SK-N-SH (cell line): ENCODE measurements at regions not wholly inside any gene's neighbourhood (a gene's known extent, or its start where the extent isn't known, plus 50 kb on each side); places are given as distances from the start of the nearest gene placed in this dataset.

Source experiments
- CTCF ChIA-PET: fragments of 300-600, 350-600 bp; formaldehyde crosslinking; extraction: SDS; loops from one replicate; lab custom pipeline; 2021; lab: Yijun Ruan, JAX
- POLR2A ChIA-PET: fragments of 350-600 bp; sonication (Branson Sonifier 250); formaldehyde crosslinking; extraction: SDS; loops from one replicate; lab custom pipeline; 2020; ENCODE audit warnings: antibody characterized with exemption, inconsistent platforms; lab: Yijun Ruan, JAX
- DNase-seq: peaks from one replicate; pipeline ENCODE4 v3.0.0; 2012
- H2AFZ ChIP-seq: fragments of 200-600 bp; sonication (generic); 2 replicates; pipeline ENCODE4 v1.8.1; 2016; ENCODE audit warnings: antibody characterized with exemption, mild to moderate bottlenecking, low read depth
- H3F3A ChIP-seq: fragments of 200-600 bp; sonication (generic); replicated peaks from 2 replicates; pipeline ENCODE3; 2016; ENCODE audit warnings: antibody characterized with exemption, mild to moderate bottlenecking; ENCODE audit not compliant: insufficient read depth
- H3K27ac ChIP-seq, 2 experiments: fragments of 200-500 bp in 1 of 2; fragments of 200-600 bp in 1 of 2; sonication (Bioruptor generic) in 1 of 2; sonication (generic), shearing (Covaris generic) in 1 of 2; 2 replicates each; pipeline versions ENCODE4 v1.5.1 to v1.6.1; 2014 to 2016; ENCODE audit warnings: low read depth in 2 of 2, inconsistent platforms in 1 of 2, low read length in 1 of 2, mild to moderate bottlenecking in 1 of 2, mixed read lengths in 1 of 2
- H3K27me3 ChIP-seq: fragments of 200-600 bp; sonication (generic), shearing (Covaris generic); 2 replicates; pipeline ENCODE4 v1.6.1; 2016; ENCODE audit warnings: mixed run types; ENCODE audit not compliant: insufficient read depth
- H3K36me3 ChIP-seq, 2 experiments: fragments of 200-500 bp in 1 of 2; fragments of 200-600 bp in 1 of 2; sonication (Bioruptor generic) in 1 of 2; sonication (generic) in 1 of 2; replicated peaks in 1 of 2; 2 replicates each; pipeline versions ENCODE3 to v1.5.1; 2014 to 2016; ENCODE audit warnings: low read length in 1 of 2, mild to moderate bottlenecking in 1 of 2; ENCODE audit not compliant: insufficient read depth in 2 of 2, control insufficient read depth in 1 of 2
- H3K4me1 ChIP-seq, 2 experiments: fragments of 200-500 bp in 1 of 2; fragments of 200-600 bp in 1 of 2; sonication (Bioruptor generic) in 1 of 2; sonication (generic), shearing (Covaris generic) in 1 of 2; 2 replicates each; pipeline versions ENCODE4 v1.5.1 to v1.6.1; 2014 to 2016; ENCODE audit warnings: low read depth in 1 of 2, low read length in 1 of 2, mixed run types in 1 of 2; ENCODE audit not compliant: insufficient read depth in 2 of 2, control insufficient read depth in 1 of 2
- H3K4me2 ChIP-seq: fragments of 200-600 bp; sonication (generic), shearing (Covaris generic); 2 replicates; pipeline ENCODE4 v1.6.1; 2017; ENCODE audit warnings: mixed run types
- H3K4me3 ChIP-seq, 2 experiments: fragments of 200-500 bp in 1 of 2; fragments of 200-600 bp in 1 of 2; sonication (Bioruptor generic) in 1 of 2; sonication (generic), shearing (Covaris generic) in 1 of 2; 2 replicates each; pipeline versions ENCODE4 v1.5.1 to v1.8.1; 2014 to 2016; ENCODE audit warnings: low read depth in 2 of 2, inconsistent platforms in 1 of 2, low read length in 1 of 2, mild to moderate bottlenecking in 1 of 2, mixed read lengths in 1 of 2, moderate library complexity in 1 of 2
- H3K79me2 ChIP-seq: fragments of 200-600 bp; sonication (generic); 2 replicates; pipeline ENCODE4 v1.8.1; 2017; ENCODE audit warnings: mild to moderate bottlenecking; ENCODE audit not compliant: insufficient read depth
- H3K9ac ChIP-seq: fragments of 200-600 bp; sonication (generic); 2 replicates; pipeline ENCODE4 v1.6.1; 2017; ENCODE audit warnings: mixed run types
- H3K9me2 ChIP-seq: fragments of 200-600 bp; sonication (generic); 2 replicates; pipeline ENCODE4 v1.6.1; 2017; ENCODE audit warnings: mixed run types
- H3K9me3 ChIP-seq: fragments of 200-600 bp; sonication (generic); 2 replicates; pipeline ENCODE4 v1.6.1; 2017; ENCODE audit warnings: mixed run types, mild to moderate bottlenecking, moderate library complexity
- H4K20me1 ChIP-seq: fragments of 200-600 bp; sonication (generic); 2 replicates; pipeline ENCODE4 v1.6.1; 2017; ENCODE audit warnings: mild to moderate bottlenecking, mixed run types; ENCODE audit not compliant: insufficient read depth
- ELF1 ChIP-seq: IDR thresholded peaks from 2 replicates; pipeline ENCODE4 v1.4.0; 2012
- EZH2phosphoT487 ChIP-seq: fragments of 200-600 bp; sonication (generic); IDR thresholded peaks from 2 replicates; pipeline ENCODE4 v1.6.1; 2017; ENCODE audit warnings: low read depth, mixed run types, mild to moderate bottlenecking, antibody characterized with exemption, moderate library complexity, borderline replicate concordance
- FOSL2 ChIP-seq: IDR thresholded peaks from 2 replicates; pipeline ENCODE4 v1.4.0; 2012; ENCODE audit warnings: low read depth, mild to moderate bottlenecking, moderate library complexity, borderline replicate concordance
- FOXJ3 ChIP-seq: sonication (generic); formaldehyde crosslinking; IDR thresholded peaks from 2 replicates; pipeline ENCODE4 v1.5.1; 2020; ENCODE audit warnings: mild to moderate bottlenecking, missing genetic modification reagents
- FOXM1 ChIP-seq: IDR thresholded peaks from 2 replicates; pipeline ENCODE4 v1.4.0; 2012; ENCODE audit warnings: low read depth, mild to moderate bottlenecking
- JUND ChIP-seq: IDR thresholded peaks from 2 replicates; pipeline ENCODE4 v1.4.0; 2012
- MEF2A ChIP-seq: IDR thresholded peaks from 2 replicates; pipeline ENCODE4 v1.4.0; 2012; ENCODE audit warnings: low read depth, borderline replicate concordance
- MXI1 ChIP-seq: IDR thresholded peaks from 2 replicates; pipeline ENCODE4 v1.6.1; 2012; ENCODE audit warnings: mild to moderate bottlenecking, low read depth, low read length, improper control_type of control experiment
- NFIC ChIP-seq: IDR thresholded peaks from 2 replicates; pipeline ENCODE4 v1.4.0; 2012; ENCODE audit warnings: borderline replicate concordance
- NRF1 ChIP-seq: IDR thresholded peaks from 2 replicates; pipeline ENCODE4 v1.6.1; 2012; ENCODE audit warnings: low read depth, mild to moderate bottlenecking, low read length
- PBX3 ChIP-seq: IDR thresholded peaks from 2 replicates; pipeline ENCODE4; 2012
- POLR2AphosphoS5 ChIP-seq: IDR thresholded peaks from 2 replicates; pipeline ENCODE4 v1.6.1; 2012; ENCODE audit warnings: low read depth, low read length
- RFX5 ChIP-seq: IDR thresholded peaks from 2 replicates; pipeline ENCODE4 v1.6.1; 2012; ENCODE audit warnings: mild to moderate bottlenecking, improper control_type of control experiment, low read length
- RXRA ChIP-seq: IDR thresholded peaks from 2 replicates; pipeline ENCODE4 v1.4.0; 2012; ENCODE audit warnings: low read depth, mild to moderate bottlenecking, borderline replicate concordance
- SMC3 ChIP-seq: IDR thresholded peaks from 2 replicates; pipeline ENCODE4 v1.6.1; 2012; ENCODE audit warnings: low read depth, low read length, improper control_type of control experiment
- TAF1 ChIP-seq: IDR thresholded peaks from 2 replicates; pipeline ENCODE4 v1.6.1; 2012; ENCODE audit warnings: low read depth, mild to moderate bottlenecking, low read length, moderate library complexity, borderline replicate concordance
- TCF12 ChIP-seq: IDR thresholded peaks from 2 replicates; pipeline ENCODE4 v1.4.0; 2012
- TEAD4 ChIP-seq: IDR thresholded peaks from 2 replicates; pipeline ENCODE4 v1.4.0; 2012; ENCODE audit warnings: mild to moderate bottlenecking, borderline replicate concordance; ENCODE audit not compliant: insufficient read depth
- USF2 ChIP-seq: fragments of 150-350 bp; IDR thresholded peaks from 2 replicates; pipeline ENCODE4 v1.6.1; 2017; ENCODE audit warnings: antibody characterized with exemption, low read length, low read depth, borderline replicate concordance
- YY1 ChIP-seq: IDR thresholded peaks from 2 replicates; pipeline ENCODE4 v1.4.0; 2012; ENCODE audit warnings: low read depth, mild to moderate bottlenecking
- WGBS: methylation state at CpG from one replicate; pipeline ENCODE4 v1.1.6; 2017; ENCODE audit warnings: low lambda C conversion rate; 5-methylcytosine and 5-hydroxymethylcytosine counted together
- TF ChIP-seq, protein P1 (sequence below): fragments of 150-350 bp; IDR thresholded peaks from 2 replicates; pipeline ENCODE4 v1.6.1; 2016; ENCODE audit warnings: mild to moderate bottlenecking, low read depth, low read length
- TF ChIP-seq, protein P2 (sequence below): IDR thresholded peaks from 2 replicates; pipeline ENCODE4 v1.4.0; 2012; ENCODE audit warnings: low read depth

DNA sequence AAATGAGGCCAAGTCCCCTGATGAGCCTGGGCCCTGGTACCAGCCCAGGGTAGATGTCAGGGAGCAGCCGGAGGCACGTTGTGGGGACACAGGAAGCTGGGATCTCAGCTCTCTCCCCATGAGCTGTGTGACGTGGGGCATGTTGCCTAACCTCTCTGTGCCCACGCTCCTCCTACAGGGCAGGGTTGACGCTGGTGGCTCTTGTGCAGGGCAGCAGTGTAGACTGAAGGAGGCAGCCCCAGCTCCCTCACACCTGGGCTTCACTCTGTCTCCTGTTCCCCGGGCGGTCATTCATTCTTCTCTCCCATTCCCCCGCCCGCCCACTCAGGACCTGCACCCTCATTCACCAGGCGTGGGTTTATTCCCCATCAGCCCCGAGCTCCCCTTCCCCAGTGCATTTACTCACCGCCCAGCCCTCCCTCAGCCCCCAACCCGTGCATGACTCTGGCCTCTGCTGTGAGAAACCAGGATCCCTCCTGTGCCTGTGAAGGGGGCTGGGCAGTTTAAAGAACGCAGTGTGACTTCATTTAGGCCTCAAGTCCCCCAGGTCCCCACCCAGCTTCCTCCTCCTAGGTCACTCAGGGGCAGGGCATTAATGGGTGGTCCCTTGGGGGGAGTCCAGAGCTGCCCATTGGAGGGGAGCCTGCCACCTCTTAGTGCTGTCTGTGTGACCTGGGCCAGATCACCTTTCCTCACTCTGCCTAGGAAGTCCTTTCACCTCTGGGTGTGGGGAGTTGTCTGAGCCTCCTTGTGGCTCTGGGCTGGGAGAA is 285.7 kb downstream of the PTPRU start:
- Histone ChIP-seq H2AFZ (no peak overlapping the region), H3K9ac (no peak overlapping the region), H4K20me1 (no peaks in the 10 kb centered on the region)
- ChIA-PET CTCF (interaction anchor here (0.7 kb wide), 1 partner anchor 90 kb away, joined by 3 read pairs; no protein-coding TSS in a partner anchor), POLR2A (no interaction called here)
- 51% methylated on average over 10 of the region's 14 CpGs for WGBS
- TF ChIP-seq EZH2phosphoT487 (no peak), RXRA (no peak), JUND (no peak), MEF2A (no peak), SMC3 (no peak), FOSL2 (no peak), TCF12 (no peak), FOXJ3 (CRISPR knock-in tag) (no peak), ELF1 (no peak), USF2 (no peak), MXI1 (no peak)
- TF ChIP-seq, protein P1, sequence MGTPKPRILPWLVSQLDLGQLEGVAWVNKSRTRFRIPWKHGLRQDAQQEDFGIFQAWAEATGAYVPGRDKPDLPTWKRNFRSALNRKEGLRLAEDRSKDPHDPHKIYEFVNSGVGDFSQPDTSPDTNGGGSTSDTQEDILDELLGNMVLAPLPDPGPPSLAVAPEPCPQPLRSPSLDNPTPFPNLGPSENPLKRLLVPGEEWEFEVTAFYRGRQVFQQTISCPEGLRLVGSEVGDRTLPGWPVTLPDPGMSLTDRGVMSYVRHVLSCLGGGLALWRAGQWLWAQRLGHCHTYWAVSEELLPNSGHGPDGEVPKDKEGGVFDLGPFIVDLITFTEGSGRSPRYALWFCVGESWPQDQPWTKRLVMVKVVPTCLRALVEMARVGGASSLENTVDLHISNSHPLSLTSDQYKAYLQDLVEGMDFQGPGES = no peak
- TF ChIP-seq, all 33 proteins: peak for 0
- H3K27ac ChIP-seq = no peak overlapping the region; a peak in 1 of 4 replicates
- no peaks in the 10 kb centered on the region for H3K9me2 ChIP-seq
- no peaks in the 10 kb centered on the region for H3F3A ChIP-seq
- H3K36me3 ChIP-seq = no peaks in the 10 kb centered on the region
- H3K9me3 ChIP-seq = no peaks in the 10 kb centered on the region
- no peaks in the 10 kb centered on the region for H3K79me2 ChIP-seq
- H3K4me3 ChIP-seq = no peak overlapping the region
- no peaks in the 10 kb centered on the region for H3K27me3 ChIP-seq
- DNase-seq = no peak
- H3K4me1 ChIP-seq = peaks cover 0 to 36% of the 10 kb centered on the region in 2 experiments; a peak in 1 of 4 replicates
- H3K4me2 ChIP-seq = no peak overlapping the region

- Histone ChIP-seq H3K9me2 (no peaks in the 10 kb centered on the region), H3K27me3 (no peaks in the 10 kb centered on the region), H3K4me3 (no peak overlapping the region), H3K27ac (no peak overlapping the region), H3K79me2 (no peaks in the 10 kb centered on the region), H2AFZ (no peak overlapping the region), H4K20me1 (no peaks in the 10 kb centered on the region), H3K9me3 (no peaks in the 10 kb centered on the region), H3K36me3 (no peaks in the 10 kb centered on the region), H3K9ac (no peak overlapping the region), H3K4me1 (peaks cover 0 to 33% of the 10 kb centered on the region in 2 experiments; a peak in 1 of 4 replicates), H3K4me2 (no peak overlapping the region), H3F3A (no peaks in the 10 kb centered on the region)
- POLR2A ChIA-PET = no interaction called here
- WGBS = 15% methylated on average over 4 of the region's 4 CpGs
- DNase-seq = no peak
- CTCF ChIA-PET = no interaction called here
- TF ChIP-seq MXI1 (no peak), PBX3 (no peak), SMC3 (no peak), USF2 (no peak), TEAD4 (no peak), YY1 (no peak), NRF1 (no peak), FOXM1 (no peak), FOSL2 (no peak), JUND (no peak), RFX5 (no peak), POLR2AphosphoS5 (no peak), NFIC (no peak), TAF1 (no peak)
- TF ChIP-seq, protein P2, sequence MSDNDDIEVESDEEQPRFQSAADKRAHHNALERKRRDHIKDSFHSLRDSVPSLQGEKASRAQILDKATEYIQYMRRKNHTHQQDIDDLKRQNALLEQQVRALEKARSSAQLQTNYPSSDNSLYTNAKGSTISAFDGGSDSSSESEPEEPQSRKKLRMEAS = no peak
- TF ChIP-seq, protein P1 = no peak
These were observed 285.1 kb downstream of the PTPRU start for GRCh38 chr1:29521438-29521715.
